ENCODE measurements at regions not wholly inside any gene's neighbourhood (a gene's known extent, or its start where the extent isn't known, plus 50 kb on each side); places are given as distances from the start of the nearest gene placed in this dataset.

DNA sequence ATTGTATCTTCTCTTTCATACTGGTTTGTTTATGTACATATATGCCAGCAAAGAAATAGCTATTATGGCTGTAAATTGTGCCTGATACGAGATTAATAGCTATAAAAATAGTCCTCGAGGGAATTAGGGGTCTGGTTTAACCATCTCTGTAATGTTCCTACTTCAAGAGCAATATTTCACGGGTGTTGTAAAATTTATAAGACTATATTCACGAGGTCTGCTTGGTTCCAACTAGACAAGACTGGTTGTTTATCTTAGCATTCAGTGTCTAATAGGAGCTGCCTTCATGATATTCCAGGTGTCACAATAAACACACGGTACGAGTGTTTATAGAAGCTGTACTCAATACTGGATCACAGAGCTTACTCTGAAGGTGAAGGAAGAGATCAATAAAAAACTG is 389.9 kb downstream of the SIPA1L2 start:
- Histone ChIP-seq H4K8ac (ENCODE audit: low read length) (no peak overlapping the region), H2AFZ (ENCODE audit: low read depth, low read length) (no peak overlapping the region), H2BK15ac (ENCODE audit: low read depth, poor library complexity, severe bottlenecking) (no peak overlapping the region), H3K4me3 (ENCODE audit: insufficient read depth in 1 of 2, low read depth in 1 of 2, low read length in 2 of 2) (no peak overlapping the region), H2AK5ac (ENCODE audit: low read length, severe bottlenecking) (no peak overlapping the region), H2BK5ac (ENCODE audit: low read depth, low read length, poor library complexity, severe bottlenecking) (no peak overlapping the region), H3K14ac (ENCODE audit: low read length in 2 of 2) (no peak overlapping the region), H2BK120ac (ENCODE audit: low read depth, low read length) (no peak overlapping the region), H3K4me2 (ENCODE audit: low read length, poor library complexity, severe bottlenecking) (no peak overlapping the region), H3K27ac (ENCODE audit: low read length, poor library complexity, severe bottlenecking) (no peak overlapping the region), H3K18ac (ENCODE audit: low read depth in 1 of 2, low read length in 2 of 2) (no peak overlapping the region), H2BK12ac (ENCODE audit: low read length in 2 of 2) (no peak overlapping the region), H4K91ac (ENCODE audit: low read length) (no peak overlapping the region), H3K9ac (ENCODE audit: low read length) (no peak overlapping the region), H3K4me1 (ENCODE audit: control insufficient read depth, insufficient read depth, low read depth, low read length) (no peaks in the 10 kb centered on the region), H3K79me1 (replicated peaks; ENCODE audit: low read length, poor library complexity, severe bottlenecking) (no peaks in the 10 kb centered on the region), H3K36me3 (ENCODE audit: control insufficient read depth in 1 of 2, insufficient read depth in 2 of 2, low read depth in 1 of 2, low read length in 2 of 2) (no peaks in the 10 kb centered on the region), H3K23ac (ENCODE audit: low read length in 2 of 2) (no peak overlapping the region), H3K27me3 (ENCODE audit: control insufficient read depth in 1 of 2, insufficient read depth in 1 of 2, low read length in 2 of 2) (no peaks in the 10 kb centered on the region), H3K9me3 (ENCODE audit: control insufficient read depth, low read length) (peaks cover 7% of the 10 kb centered on the region), H3K4ac (ENCODE audit: low read depth in 1 of 2, low read length in 2 of 2) (no peak overlapping the region)
- no peak for DNase-seq
- WGBS, result 18% methylated on average over 3 of the region's 6 CpGs

DNA sequence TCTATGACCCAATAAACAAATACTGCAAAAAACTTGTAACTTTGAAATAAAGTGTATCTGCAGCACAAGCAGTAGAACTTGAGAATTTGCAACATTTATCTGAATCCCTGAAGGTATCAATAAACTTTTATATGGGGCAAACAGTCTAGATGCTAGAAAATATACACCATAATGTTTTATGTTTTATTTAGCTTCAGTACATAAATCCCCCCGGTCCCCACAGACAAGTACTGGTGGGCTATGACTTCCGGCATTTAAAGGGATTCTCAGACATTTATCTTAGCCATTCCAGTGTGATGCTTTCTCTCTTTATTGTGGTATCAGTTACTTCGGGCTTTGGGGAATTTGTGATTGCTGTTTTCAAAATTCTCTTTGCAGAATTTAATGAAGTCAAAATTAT is 390.4 kb downstream of the SIPA1L2 start:
- Histone ChIP-seq H3K27ac (ENCODE audit: low read length, poor library complexity, severe bottlenecking) (no peak overlapping the region), H3K27me3 (ENCODE audit: control insufficient read depth in 1 of 2, insufficient read depth in 1 of 2, low read length in 2 of 2) (no peaks in the 10 kb centered on the region), H3K4me3 (ENCODE audit: insufficient read depth in 1 of 2, low read depth in 1 of 2, low read length in 2 of 2) (no peak overlapping the region), H3K79me1 (replicated peaks; ENCODE audit: low read length, poor library complexity, severe bottlenecking) (no peaks in the 10 kb centered on the region), H2BK15ac (ENCODE audit: low read depth, poor library complexity, severe bottlenecking) (no peak overlapping the region), H3K4me1 (ENCODE audit: control insufficient read depth, insufficient read depth, low read depth, low read length) (no peaks in the 10 kb centered on the region), H3K9me3 (ENCODE audit: control insufficient read depth, low read length) (peaks cover 9% of the 10 kb centered on the region), H3K23ac (ENCODE audit: low read length in 2 of 2) (no peak overlapping the region), H3K9ac (ENCODE audit: low read length) (no peak overlapping the region), H2BK12ac (ENCODE audit: low read length in 2 of 2) (no peak overlapping the region), H4K8ac (ENCODE audit: low read length) (no peak overlapping the region), H3K36me3 (ENCODE audit: control insufficient read depth in 1 of 2, insufficient read depth in 2 of 2, low read depth in 1 of 2, low read length in 2 of 2) (no peaks in the 10 kb centered on the region), H2BK120ac (ENCODE audit: low read depth, low read length) (no peak overlapping the region), H2AK5ac (ENCODE audit: low read length, severe bottlenecking) (no peak overlapping the region), H2AFZ (ENCODE audit: low read depth, low read length) (no peak overlapping the region), H3K18ac (ENCODE audit: low read depth in 1 of 2, low read length in 2 of 2) (no peak overlapping the region), H3K14ac (ENCODE audit: low read length in 2 of 2) (no peak overlapping the region), H3K4me2 (ENCODE audit: low read length, poor library complexity, severe bottlenecking) (no peak overlapping the region), H4K91ac (ENCODE audit: low read length) (no peak overlapping the region), H3K4ac (ENCODE audit: low read depth in 1 of 2, low read length in 2 of 2) (no peak overlapping the region), H2BK5ac (ENCODE audit: low read depth, low read length, poor library complexity, severe bottlenecking) (no peak overlapping the region)
- 73% methylated on average over 2 of the region's 3 CpGs for WGBS
- no peak for DNase-seq

DNA sequence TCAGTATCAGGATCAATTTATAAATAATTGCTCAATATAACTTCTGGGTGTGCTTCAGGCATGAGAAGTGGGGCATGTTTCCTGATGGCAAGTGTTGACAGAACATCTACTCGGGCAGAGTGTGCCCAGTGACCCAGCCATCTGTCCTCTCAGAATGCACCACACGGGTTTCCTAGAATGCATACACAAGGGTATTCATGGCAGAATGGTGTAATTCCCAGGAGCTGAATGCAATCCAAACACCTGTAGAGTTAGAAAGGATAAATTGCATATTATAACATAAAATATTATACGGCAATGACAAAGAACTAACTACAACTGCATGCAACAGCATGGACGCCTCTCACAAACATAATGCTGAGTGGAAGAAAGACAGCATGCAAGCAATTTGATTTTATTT is 391.9 kb downstream of the SIPA1L2 start:
- Histone ChIP-seq H2BK5ac (ENCODE audit: low read depth, low read length, poor library complexity, severe bottlenecking) (no peak overlapping the region), H4K91ac (ENCODE audit: low read length) (no peak overlapping the region), H4K8ac (ENCODE audit: low read length) (no peak overlapping the region), H3K23ac (ENCODE audit: low read length in 2 of 2) (no peak overlapping the region), H3K4me2 (ENCODE audit: low read length, poor library complexity, severe bottlenecking) (no peak overlapping the region), H3K27me3 (ENCODE audit: control insufficient read depth in 1 of 2, insufficient read depth in 1 of 2, low read length in 2 of 2) (no peaks in the 10 kb centered on the region), H3K4ac (ENCODE audit: low read depth in 1 of 2, low read length in 2 of 2) (no peak overlapping the region), H3K27ac (ENCODE audit: low read length, poor library complexity, severe bottlenecking) (no peak overlapping the region), H2AFZ (ENCODE audit: low read depth, low read length) (no peak overlapping the region), H3K14ac (ENCODE audit: low read length in 2 of 2) (no peak overlapping the region), H2BK12ac (ENCODE audit: low read length in 2 of 2) (no peak overlapping the region), H2BK120ac (ENCODE audit: low read depth, low read length) (no peak overlapping the region), H3K79me1 (replicated peaks; ENCODE audit: low read length, poor library complexity, severe bottlenecking) (no peaks in the 10 kb centered on the region), H3K4me3 (ENCODE audit: insufficient read depth in 1 of 2, low read depth in 1 of 2, low read length in 2 of 2) (no peak overlapping the region), H3K4me1 (ENCODE audit: control insufficient read depth, insufficient read depth, low read depth, low read length) (no peaks in the 10 kb centered on the region), H2BK15ac (ENCODE audit: low read depth, poor library complexity, severe bottlenecking) (no peak overlapping the region), H3K9ac (ENCODE audit: low read length) (no peak overlapping the region), H2AK5ac (ENCODE audit: low read length, severe bottlenecking) (no peak overlapping the region), H3K9me3 (ENCODE audit: control insufficient read depth, low read length) (peaks cover 9% of the 10 kb centered on the region), H3K18ac (ENCODE audit: low read depth in 1 of 2, low read length in 2 of 2) (no peak overlapping the region), H3K36me3 (ENCODE audit: control insufficient read depth in 1 of 2, insufficient read depth in 2 of 2, low read depth in 1 of 2, low read length in 2 of 2) (no peaks in the 10 kb centered on the region)
- no peak for DNase-seq
- WGBS, result 98% methylated on average over 2 of the region's 4 CpGs

DNA sequence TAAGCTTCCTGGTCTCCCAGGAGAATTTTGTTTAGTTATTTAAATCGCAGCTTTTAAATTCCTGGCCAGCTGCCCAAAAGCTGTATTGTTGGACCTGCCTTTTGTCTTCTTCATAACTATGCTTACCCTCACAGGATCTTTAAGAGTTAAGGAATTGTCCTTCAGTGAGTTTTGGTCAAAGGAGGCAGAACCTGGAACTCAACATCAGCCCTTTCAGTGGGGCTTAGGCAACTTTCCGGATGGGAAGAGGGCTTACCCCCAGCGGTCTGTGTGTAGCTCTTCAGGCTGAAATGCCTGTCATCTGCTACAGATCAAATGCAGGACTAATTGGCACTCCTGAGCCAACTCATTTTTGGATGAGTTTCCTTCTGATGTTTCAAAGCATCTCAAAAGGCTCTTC is 402.6 kb downstream of the SIPA1L2 start:
- H2AFZ ChIP-seq (ENCODE audit: low read depth, low read length), result no peak overlapping the region
- no peak overlapping the region for H2AK5ac ChIP-seq (ENCODE audit: low read length, severe bottlenecking)
- H3K4me3 ChIP-seq (ENCODE audit: insufficient read depth in 1 of 2, low read depth in 1 of 2, low read length in 2 of 2), result no peak overlapping the region
- H2BK15ac ChIP-seq (ENCODE audit: low read depth, poor library complexity, severe bottlenecking), result no peak overlapping the region
- no peaks in the 10 kb centered on the region for H3K79me1 ChIP-seq (replicated peaks; ENCODE audit: low read length, poor library complexity, severe bottlenecking)
- no peak overlapping the region for H3K9ac ChIP-seq (ENCODE audit: low read length)
- no peaks in the 10 kb centered on the region for H3K36me3 ChIP-seq (ENCODE audit: control insufficient read depth in 1 of 2, insufficient read depth in 2 of 2, low read depth in 1 of 2, low read length in 2 of 2)
- no peak overlapping the region for H3K14ac ChIP-seq (ENCODE audit: low read length in 2 of 2)
- H3K23ac ChIP-seq (ENCODE audit: low read length in 2 of 2), result no peak overlapping the region
- DNase-seq, result no peak
- 30% methylated on average over 3 of the region's 3 CpGs for WGBS
- H3K4me1 ChIP-seq (ENCODE audit: control insufficient read depth, insufficient read depth, low read depth, low read length), result peaks cover 8% of the 10 kb centered on the region
- H3K9me3 ChIP-seq (ENCODE audit: control insufficient read depth, low read length), result no peaks in the 10 kb centered on the region
- H3K18ac ChIP-seq (ENCODE audit: low read depth in 1 of 2, low read length in 2 of 2), result peak overlapping the region in 1 of 2 experiments; percentile 67
- H4K91ac ChIP-seq (ENCODE audit: low read length), result no peak overlapping the region
- H2BK5ac ChIP-seq (ENCODE audit: low read depth, low read length, poor library complexity, severe bottlenecking), result no peak overlapping the region
- H2BK120ac ChIP-seq (ENCODE audit: low read depth, low read length), result no peak overlapping the region
- no peak overlapping the region for H3K4ac ChIP-seq (ENCODE audit: low read depth in 1 of 2, low read length in 2 of 2)
- H4K8ac ChIP-seq (ENCODE audit: low read length), result no peak overlapping the region
- no peaks in the 10 kb centered on the region for H3K27me3 ChIP-seq (ENCODE audit: control insufficient read depth in 1 of 2, insufficient read depth in 1 of 2, low read length in 2 of 2)
- H3K4me2 ChIP-seq (ENCODE audit: low read length, poor library complexity, severe bottlenecking), result no peak overlapping the region
- no peak overlapping the region for H2BK12ac ChIP-seq (ENCODE audit: low read length in 2 of 2)
- H3K27ac ChIP-seq (ENCODE audit: low read length, poor library complexity, severe bottlenecking), result no peak overlapping the region

Measured in mesenchymal stem cell (in vitro differentiated cells and primary cell).